ENCODE measurements at regions not wholly inside any gene's neighbourhood (a gene's known extent, or its start where the extent isn't known, plus 50 kb on each side); places are given as distances from the start of the nearest gene placed in this dataset.

DNA sequence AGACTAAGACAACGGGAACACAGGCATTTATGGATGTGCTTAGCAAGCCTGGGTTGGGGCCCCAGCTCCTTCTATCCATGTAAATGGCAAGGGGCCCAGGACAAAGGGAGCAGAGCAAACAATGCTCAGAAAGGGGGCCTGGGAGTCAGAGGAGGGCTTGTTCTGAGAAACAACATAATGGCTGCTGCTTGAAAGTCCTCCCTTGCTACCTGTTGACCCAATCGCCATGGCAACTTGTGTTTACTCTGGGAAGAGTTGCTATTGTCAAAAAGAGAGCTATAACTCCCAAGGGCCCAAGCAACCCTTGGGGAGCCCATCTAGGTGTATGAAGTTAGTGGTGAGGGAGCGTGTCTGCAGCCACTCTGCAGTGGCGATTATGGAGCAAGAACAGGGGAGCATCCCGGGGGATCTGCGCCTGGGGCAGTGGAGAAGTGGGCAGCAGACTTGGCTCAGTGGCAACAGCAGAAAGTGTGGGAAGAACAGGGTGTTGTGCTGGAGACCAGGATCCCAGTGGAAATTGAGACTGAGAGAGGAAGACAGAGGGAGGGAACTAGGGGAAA lies 118.7 kb upstream of the NLRP1 start:
- TF ChIP-seq SPI1 (IDR thresholded peaks at IDR 0.05; ENCODE audit: borderline replicate concordance, low read depth) (no peak), POLR2AphosphoS5 (IDR thresholded peaks at IDR 0.05; ENCODE audit: low read depth) (no peak), GABPA (IDR thresholded peaks at IDR 0.05; ENCODE audit: low read depth) (no peak)
- TF ChIP-seq, protein P1, sequence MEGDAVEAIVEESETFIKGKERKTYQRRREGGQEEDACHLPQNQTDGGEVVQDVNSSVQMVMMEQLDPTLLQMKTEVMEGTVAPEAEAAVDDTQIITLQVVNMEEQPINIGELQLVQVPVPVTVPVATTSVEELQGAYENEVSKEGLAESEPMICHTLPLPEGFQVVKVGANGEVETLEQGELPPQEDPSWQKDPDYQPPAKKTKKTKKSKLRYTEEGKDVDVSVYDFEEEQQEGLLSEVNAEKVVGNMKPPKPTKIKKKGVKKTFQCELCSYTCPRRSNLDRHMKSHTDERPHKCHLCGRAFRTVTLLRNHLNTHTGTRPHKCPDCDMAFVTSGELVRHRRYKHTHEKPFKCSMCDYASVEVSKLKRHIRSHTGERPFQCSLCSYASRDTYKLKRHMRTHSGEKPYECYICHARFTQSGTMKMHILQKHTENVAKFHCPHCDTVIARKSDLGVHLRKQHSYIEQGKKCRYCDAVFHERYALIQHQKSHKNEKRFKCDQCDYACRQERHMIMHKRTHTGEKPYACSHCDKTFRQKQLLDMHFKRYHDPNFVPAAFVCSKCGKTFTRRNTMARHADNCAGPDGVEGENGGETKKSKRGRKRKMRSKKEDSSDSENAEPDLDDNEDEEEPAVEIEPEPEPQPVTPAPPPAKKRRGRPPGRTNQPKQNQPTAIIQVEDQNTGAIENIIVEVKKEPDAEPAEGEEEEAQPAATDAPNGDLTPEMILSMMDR (IDR thresholded peaks at IDR 0.05; ENCODE audit: insufficient read depth, low read length): no peak
- TF ChIP-seq, protein P2, sequence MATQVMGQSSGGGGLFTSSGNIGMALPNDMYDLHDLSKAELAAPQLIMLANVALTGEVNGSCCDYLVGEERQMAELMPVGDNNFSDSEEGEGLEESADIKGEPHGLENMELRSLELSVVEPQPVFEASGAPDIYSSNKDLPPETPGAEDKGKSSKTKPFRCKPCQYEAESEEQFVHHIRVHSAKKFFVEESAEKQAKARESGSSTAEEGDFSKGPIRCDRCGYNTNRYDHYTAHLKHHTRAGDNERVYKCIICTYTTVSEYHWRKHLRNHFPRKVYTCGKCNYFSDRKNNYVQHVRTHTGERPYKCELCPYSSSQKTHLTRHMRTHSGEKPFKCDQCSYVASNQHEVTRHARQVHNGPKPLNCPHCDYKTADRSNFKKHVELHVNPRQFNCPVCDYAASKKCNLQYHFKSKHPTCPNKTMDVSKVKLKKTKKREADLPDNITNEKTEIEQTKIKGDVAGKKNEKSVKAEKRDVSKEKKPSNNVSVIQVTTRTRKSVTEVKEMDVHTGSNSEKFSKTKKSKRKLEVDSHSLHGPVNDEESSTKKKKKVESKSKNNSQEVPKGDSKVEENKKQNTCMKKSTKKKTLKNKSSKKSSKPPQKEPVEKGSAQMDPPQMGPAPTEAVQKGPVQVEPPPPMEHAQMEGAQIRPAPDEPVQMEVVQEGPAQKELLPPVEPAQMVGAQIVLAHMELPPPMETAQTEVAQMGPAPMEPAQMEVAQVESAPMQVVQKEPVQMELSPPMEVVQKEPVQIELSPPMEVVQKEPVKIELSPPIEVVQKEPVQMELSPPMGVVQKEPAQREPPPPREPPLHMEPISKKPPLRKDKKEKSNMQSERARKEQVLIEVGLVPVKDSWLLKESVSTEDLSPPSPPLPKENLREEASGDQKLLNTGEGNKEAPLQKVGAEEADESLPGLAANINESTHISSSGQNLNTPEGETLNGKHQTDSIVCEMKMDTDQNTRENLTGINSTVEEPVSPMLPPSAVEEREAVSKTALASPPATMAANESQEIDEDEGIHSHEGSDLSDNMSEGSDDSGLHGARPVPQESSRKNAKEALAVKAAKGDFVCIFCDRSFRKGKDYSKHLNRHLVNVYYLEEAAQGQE (IDR thresholded peaks at IDR 0.05; ENCODE audit: insufficient replicate concordance, low read depth): no peak
- no peak for DNase-seq (ENCODE audit: low read depth in 1 of 2, low spot score in 1 of 2)
- no peak overlapping the region for H3K27ac ChIP-seq (replicated peaks)
- no peak overlapping the region for H3K4me3 ChIP-seq (replicated peaks; ENCODE audit: insufficient read depth, low read length)
- H3K27me3 ChIP-seq (ENCODE audit: insufficient read depth, poor library complexity, severe bottlenecking): no peaks in the 10 kb centered on the region

DNA sequence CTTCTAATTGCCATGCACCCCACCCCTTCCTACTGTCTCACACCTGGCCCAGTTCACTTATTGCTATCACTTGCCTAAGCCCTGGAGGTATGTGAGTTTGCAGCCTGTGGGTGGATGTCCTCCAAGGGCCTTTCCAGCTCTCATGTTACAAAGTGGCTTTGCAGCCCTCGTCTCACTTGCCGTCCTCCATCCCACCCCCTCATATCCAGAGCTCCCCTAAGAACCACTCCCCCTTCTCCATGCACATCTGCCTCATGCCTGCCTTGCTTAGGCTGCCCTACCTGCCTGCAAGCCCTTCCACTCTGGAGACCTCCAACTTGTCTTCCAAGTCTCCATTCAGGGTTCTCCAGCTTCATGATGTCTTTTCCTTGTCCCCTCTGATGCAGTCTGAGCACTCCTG lies 119.4 kb upstream of the NLRP1 start:
- Histone ChIP-seq H3K27ac (replicated peaks) (no peak overlapping the region), H3K4me3 (replicated peaks; ENCODE audit: insufficient read depth, low read length) (no peak overlapping the region), H3K27me3 (ENCODE audit: insufficient read depth, poor library complexity, severe bottlenecking) (no peaks in the 10 kb centered on the region)
- DNase-seq (ENCODE audit: low read depth in 1 of 2, low spot score in 1 of 2): no peak
- TF ChIP-seq SPI1 (IDR thresholded peaks at IDR 0.05; ENCODE audit: borderline replicate concordance, low read depth) (no peak), POLR2AphosphoS5 (IDR thresholded peaks at IDR 0.05; ENCODE audit: low read depth) (no peak), GABPA (IDR thresholded peaks at IDR 0.05; ENCODE audit: low read depth) (no peak)
- TF ChIP-seq, protein P1 (IDR thresholded peaks at IDR 0.05; ENCODE audit: insufficient read depth, low read length): no peak
- TF ChIP-seq, protein P2 (IDR thresholded peaks at IDR 0.05; ENCODE audit: insufficient replicate concordance, low read depth): no peak

DNA sequence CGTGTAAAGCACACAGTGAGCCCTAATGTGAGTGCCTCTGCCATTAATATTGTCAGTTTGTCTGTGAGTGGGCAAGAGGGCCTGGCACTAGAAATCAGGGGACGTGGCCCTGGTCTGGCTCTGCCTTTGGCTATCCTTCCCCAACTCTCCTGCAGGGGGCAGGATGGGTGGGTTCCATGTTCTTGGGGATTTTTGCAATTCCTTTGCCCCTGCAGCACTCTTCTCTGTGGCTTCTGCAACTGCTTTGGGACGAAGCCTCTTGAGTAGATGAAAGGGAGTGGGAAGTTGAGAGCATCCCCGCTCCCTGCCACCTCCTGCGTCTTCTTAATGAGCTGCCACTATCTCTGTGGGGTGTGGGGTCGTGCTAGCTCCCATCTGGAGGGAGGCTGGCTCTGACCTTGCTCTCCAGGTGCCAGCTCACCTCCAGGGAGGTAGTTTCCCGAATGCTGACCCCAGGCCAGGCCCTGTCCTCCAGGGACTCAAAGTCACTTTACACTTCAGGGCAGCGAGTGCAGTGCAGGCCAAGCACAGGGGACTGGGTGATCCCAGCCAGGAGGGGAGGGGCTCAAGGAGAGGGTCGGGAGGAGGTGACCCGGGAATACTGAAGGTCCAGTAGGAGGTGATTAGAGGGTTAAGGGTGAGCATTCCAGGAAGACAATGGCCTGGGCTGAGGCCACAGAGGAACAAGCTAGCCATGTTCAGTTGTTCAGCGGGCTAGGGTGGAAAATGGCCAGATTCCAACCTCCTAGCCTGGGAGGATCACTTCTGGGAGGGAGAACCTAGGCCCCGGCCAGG lies 121.0 kb upstream of the NLRP1 start:
- DNase-seq (ENCODE audit: low read depth in 1 of 2, low spot score in 1 of 2): no peak
- TF ChIP-seq GABPA (IDR thresholded peaks at IDR 0.05; ENCODE audit: low read depth) (no peak), SPI1 (IDR thresholded peaks at IDR 0.05; ENCODE audit: borderline replicate concordance, low read depth) (no peak), POLR2AphosphoS5 (IDR thresholded peaks at IDR 0.05; ENCODE audit: low read depth) (no peak)
- TF ChIP-seq, protein P2 (IDR thresholded peaks at IDR 0.05; ENCODE audit: insufficient replicate concordance, low read depth): no peak
- TF ChIP-seq, protein P1 (IDR thresholded peaks at IDR 0.05; ENCODE audit: insufficient read depth, low read length): no peak
- Histone ChIP-seq H3K4me3 (replicated peaks; ENCODE audit: insufficient read depth, low read length) (no peak overlapping the region), H3K27me3 (ENCODE audit: insufficient read depth, poor library complexity, severe bottlenecking) (no peaks in the 10 kb centered on the region), H3K27ac (replicated peaks) (no peak overlapping the region)

Measured in HL-60 (cell line).